B cell (primary cell): ENCODE measurements at regions not wholly inside any gene's neighbourhood (a gene's known extent, or its start where the extent isn't known, plus 50 kb on each side); places are given as distances from the start of the nearest gene placed in this dataset.

Experiments
- CTCF ChIP-seq: fragments of 200-600 bp; IDR thresholded peaks from one replicate; pipeline ENCODE4 v1.8.0; 2022; ENCODE audit warnings: antibody characterized with exemption, mild to moderate bottlenecking
- EZH2 ChIP-seq: IDR thresholded peaks from 2 replicates; pipeline ENCODE4 v1.6.1; 2012; ENCODE audit warnings: borderline replicate concordance, low read depth, mild to moderate bottlenecking, moderate library complexity, low read length; ENCODE audit not compliant: insufficient read depth, poor library complexity, severe bottlenecking

DNA sequence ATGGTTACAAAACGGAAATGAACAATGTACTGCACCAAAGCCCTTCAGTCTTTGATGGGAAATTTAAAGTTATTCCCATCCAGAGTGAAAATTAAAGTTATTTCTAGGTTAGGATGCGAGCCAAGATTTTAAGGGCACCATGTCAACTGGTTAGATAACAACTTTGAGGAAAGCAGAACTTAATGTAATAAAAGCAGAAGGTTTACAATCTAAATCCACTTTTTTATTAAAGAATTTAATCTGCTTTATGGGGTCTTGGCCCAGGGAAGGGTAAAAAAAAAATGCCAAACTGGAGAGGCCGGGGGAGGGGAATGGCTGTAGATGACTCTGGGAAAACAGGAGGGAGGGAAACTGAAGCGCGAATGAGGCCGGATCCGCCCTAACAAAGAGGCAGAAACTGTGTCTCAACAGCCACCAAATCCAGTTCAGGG, 108.2 kb upstream of the ATF7IP start:
- TF ChIP-seq CTCF (no peak), EZH2 (no peak)
